HepG2 (cell line): ENCODE measurements at regions not wholly inside any gene's neighbourhood (a gene's known extent, or its start where the extent isn't known, plus 50 kb on each side); places are given as distances from the start of the nearest gene placed in this dataset.
"Not testable (repeated sequence)": the region's sequence is repeated elsewhere in the genome, so short reads cannot be mapped to it uniquely, and the experiment has no call there.

ENCODE experiments used
- ATAC-seq: fragments of 200-7000 bp; cut with Tn5 transposase; 3 replicates; pipeline ENCODE4 v1.9.1; 2020; ENCODE audit warnings: mild to moderate bottlenecking, moderate library complexity
- BruUV-seq: library from RNA; stranded (reverse); fragments of 400-500 nt; replicated peaks from 2 replicates; lab custom pipeline; 2021; lab: Mats Ljungman, UMichigan
- CTCF ChIA-PET: fragments of 300-600 bp; formaldehyde crosslinking; extraction: SDS; loops from one replicate; lab custom pipeline; 2021; ENCODE audit warnings: low total read pairs, inconsistent platforms, low intra/inter-chr PET ratio; lab: Yijun Ruan, JAX
- POLR2A ChIA-PET: fragments of 350-600 bp; sonication (Branson Sonifier 250); formaldehyde crosslinking; loops from one replicate; lab custom pipeline; 2020; ENCODE audit warnings: antibody characterized with exemption, inconsistent platforms; lab: Yijun Ruan, JAX
- DNase-seq: peaks from one replicate; pipeline ENCODE4 v3.0.0-alpha.2; 2015; ENCODE audit warnings: low spot score
- FAIRE-seq: peaks from 3 replicates; lab custom pipeline; 2011; peaks lifted over from hg19 to GRCh38; lab: Jason Lieb, UNC
- H2AFZ ChIP-seq: one replicate; pipeline ENCODE4 v1.6.1; 2011; ENCODE audit warnings: low read length, inconsistent platforms
- H3K27ac ChIP-seq: fragments of 300-600 bp; 3 replicates; pipeline ENCODE4 v1.8.0; 2011; ENCODE audit warnings: mixed run types, mild to moderate bottlenecking, mixed read lengths, low read length, inconsistent platforms; ENCODE audit not compliant: insufficient read depth; ENCODE audit errors: extremely low read length
- H3K27me3 ChIP-seq, 2 experiments: fragments of 200-600 bp in 1 of 2; 2 replicates in 1 of 2; 3 replicates in 1 of 2; pipeline versions ENCODE4 v1.6.0 to v1.8.0; 2011; ENCODE audit warnings: low read length in 2 of 2, mild to moderate bottlenecking in 2 of 2, moderate library complexity in 2 of 2, inconsistent platforms in 1 of 2; ENCODE audit not compliant: insufficient read depth in 2 of 2, control insufficient read depth in 1 of 2
- H3K36me3 ChIP-seq, 2 experiments: fragments of 200-600 bp in 1 of 2; replicated peaks in 1 of 2; 2 replicates in 1 of 2; 3 replicates in 1 of 2; pipeline versions ENCODE4 v1.5.1 to v1.8.0; 2011; ENCODE audit warnings: low read length in 2 of 2, inconsistent platforms in 1 of 2; ENCODE audit not compliant: insufficient read depth in 2 of 2, control insufficient read depth in 1 of 2
- H3K4me1 ChIP-seq: 2 replicates; pipeline ENCODE4 v1.5.1; 2012; ENCODE audit warnings: low read length, inconsistent platforms; ENCODE audit not compliant: insufficient read depth
- H3K4me2 ChIP-seq: 2 replicates; pipeline ENCODE4 v1.6.0; 2011; ENCODE audit warnings: low read depth, low read length, inconsistent platforms
- H3K4me3 ChIP-seq, 3 experiments: fragments of 200-600 bp in 1 of 3; sonication (generic), shearing (Covaris generic) in 1 of 3; replicated peaks in 1 of 3; 2 replicates each; pipeline ENCODE4 v1.5.1; 2011 to 2016; ENCODE audit warnings: low read length in 3 of 3, inconsistent platforms in 2 of 3, low read depth in 2 of 3, mild to moderate bottlenecking in 2 of 3, control low read depth in 1 of 3, mixed read lengths in 1 of 3; ENCODE audit not compliant: insufficient read depth in 1 of 3
- H3K79me2 ChIP-seq: one replicate; pipeline ENCODE4 v1.6.1; 2011; ENCODE audit warnings: low read length, inconsistent platforms; ENCODE audit not compliant: insufficient read depth
- H3K9ac ChIP-seq: 2 replicates; pipeline ENCODE4 v1.6.0; 2011; ENCODE audit warnings: mild to moderate bottlenecking, low read depth, low read length, inconsistent platforms; ENCODE audit not compliant: insufficient read depth
- H3K9me3 ChIP-seq: 2 replicates; pipeline ENCODE4 v1.5.1; 2012; ENCODE audit warnings: mild to moderate bottlenecking, low read length
- H4K20me1 ChIP-seq: 2 replicates; pipeline ENCODE4 v1.6.0; 2011; ENCODE audit warnings: inconsistent platforms, mild to moderate bottlenecking, low read length, moderate library complexity; ENCODE audit not compliant: insufficient read depth
- SP5 ChIP-seq: IDR thresholded peaks from 2 replicates; pipeline ENCODE4 v1.6.1; 2016; ENCODE audit warnings: low read depth, borderline replicate concordance
- STAG1 ChIP-seq: sonication (generic); formaldehyde crosslinking; IDR thresholded peaks from 2 replicates; pipeline ENCODE4 v1.4.0; 2020; ENCODE audit warnings: missing genetic modification reagents
- ZNF652 ChIP-seq: IDR thresholded peaks from 2 replicates; pipeline ENCODE4 v1.6.1; 2016; ENCODE audit warnings: low read depth, borderline replicate concordance
- WGBS: methylation state at CpG from one replicate; pipeline ENCODE4 v1.1.6; 2017; ENCODE audit warnings: low lambda C conversion rate; 5-methylcytosine and 5-hydroxymethylcytosine counted together
- in situ Hi-C: cut with HindIII; loops from 2 replicates; pipeline ENCODE4 v1.10.0; 2017; ENCODE audit warnings: low pct_unique_long_range_greater_than_20kb; ENCODE audit not compliant: extremely low pct_ligation_motif_present
- intact Hi-C: fragments of 100-400 bp; cut with micrococcal nuclease; formaldehyde crosslinking; loops from one replicate; pipeline ENCODE4 v1.10.0; 2022; ENCODE audit not compliant: unreplicated experiment

- TF ChIP-seq STAG1 = peak; percentile 37
- peak; percentile 85 for TF ChIP-seq ZNF652 (CRISPR knock-in tag)
- peak; percentile 36; the same call in 1 of the 2 replicates for TF ChIP-seq SP5 (CRISPR knock-in tag)
- DNase-seq, FAIRE-seq, H3K36me3 ChIP-seq, H2AFZ ChIP-seq, H3K4me3 ChIP-seq, H3K9ac ChIP-seq, H3K27me3 ChIP-seq, in situ Hi-C loops, POLR2A ChIA-PET, BruUV-seq, ATAC-seq, CTCF ChIA-PET, H3K9me3 ChIP-seq, H3K27ac ChIP-seq, intact Hi-C loops, H3K79me2 ChIP-seq, H4K20me1 ChIP-seq: not testable (repeated sequence)
- Histone ChIP-seq H3K4me1 (peaks cover 35% of the 10 kb centered on the region), H3K4me2 (peak overlapping the region; percentile 3; the same call in 1 of the 2 replicates)
- WGBS = 17% methylated on average over 5 of the region's 6 CpGs
Observed at GRCh38 chr2:158869122-158869521, 74.0 kb downstream of the DAPL1 start.

GRCh38 chr2:158869609-158870008 lies 74.5 kb downstream of the DAPL1 start:
- WGBS = 62% methylated on average over 11 of the region's 11 CpGs
- DNase-seq, intact Hi-C loops: not testable (repeated sequence)

More at GRCh38 chr2:158869609-158870008, 74.5 kb downstream of the DAPL1 start:
- in situ Hi-C loops, CTCF ChIA-PET, H3K36me3 ChIP-seq, H3K4me2 ChIP-seq, ATAC-seq, BruUV-seq, H3K9ac ChIP-seq, H3K27me3 ChIP-seq, H2AFZ ChIP-seq, POLR2A ChIA-PET, H3K9me3 ChIP-seq, H4K20me1 ChIP-seq, FAIRE-seq, H3K4me3 ChIP-seq, H3K79me2 ChIP-seq, H3K27ac ChIP-seq: not testable (repeated sequence)
- peaks cover 35% of the 10 kb centered on the region for H3K4me1 ChIP-seq
